Thyroid gland (tissue), 4 donors: ENCODE measurements at regions not wholly inside any gene's neighbourhood (a gene's known extent, or its start where the extent isn't known, plus 50 kb on each side); places are given as distances from the start of the nearest gene placed in this dataset.

ENCODE experiments used
- DNase-seq, 2 donors: peaks; one replicate each; pipeline ENCODE4 v3.0.0-alpha.2; 2019
- H3K27ac ChIP-seq, 3 donors: fragments of 200-600 bp; sonication (generic); 1 replicate in 2 of 3; 2 replicates in 1 of 3; pipeline ENCODE4 v1.5.1; 2016 to 2019; ENCODE audit warnings: mild to moderate bottlenecking in 1 of 3, moderate library complexity in 1 of 3
- H3K27me3 ChIP-seq: fragments of 200-600 bp; sonication (generic); one replicate; pipeline ENCODE4 v1.5.1; 2019
- H3K36me3 ChIP-seq, 2 donors: fragments of 200-600 bp; sonication (generic); one replicate each; pipeline ENCODE4 v1.5.1; 2016 to 2019
- H3K4me1 ChIP-seq, 2 donors: fragments of 200-600 bp; sonication (generic); one replicate each; pipeline ENCODE4 v1.5.1; 2017 to 2019
- H3K4me3 ChIP-seq, 3 donors: fragments of 200-600 bp; sonication (generic); replicated peaks in 1 of 3; 1 replicate in 2 of 3; 2 replicates in 1 of 3; pipeline ENCODE4 v1.5.1; 2016; ENCODE audit warnings: mild to moderate bottlenecking in 1 of 3
- H3K9me3 ChIP-seq: fragments of 200-600 bp; sonication (generic); one replicate; pipeline ENCODE4 v1.5.1; 2017
- CTCF ChIP-seq, 6 experiments: fragments of 200-600 bp in 3 of 6; fragments of 450-650 bp in 3 of 6; sonication (generic) in 3 of 6; IDR thresholded peaks; one replicate each; pipeline ENCODE4 v1.5.1; 2016 to 2019; ENCODE audit warnings: antibody characterized with exemption in 6 of 6, mild to moderate bottlenecking in 2 of 6, inconsistent platforms in 1 of 6, moderate library complexity in 1 of 6
- POLR2A ChIP-seq, 2 donors: fragments of 450-650 bp; IDR thresholded peaks; one replicate each; pipeline ENCODE4 v1.6.1; 2017; ENCODE audit warnings: antibody characterized with exemption in 2 of 2, mild to moderate bottlenecking in 2 of 2, moderate library complexity in 1 of 2
- WGBS, 2 donors: methylation state at CpG; one replicate each; pipeline ENCODE4 v1.1.5; 2017; 5-methylcytosine and 5-hydroxymethylcytosine counted together
- intact Hi-C: fragments of 100-400 bp; cut with DNase I; formaldehyde crosslinking; loops from one replicate; pipeline ENCODE4 v1.15.1; 2023

- H3K27me3 ChIP-seq = no peaks in the 10 kb centered on the region
- H3K4me1 ChIP-seq = no peaks in the 10 kb centered on the region
- DNase-seq = no peak
- intact Hi-C loops = no loop called here
- H3K4me3 ChIP-seq = no peak overlapping the region
- no peaks in the 10 kb centered on the region for H3K36me3 ChIP-seq
- H3K9me3 ChIP-seq = no peaks in the 10 kb centered on the region
- 78 to 84% methylated on average over 9 of the region's 9 CpGs for WGBS, 2 donors
- TF ChIP-seq CTCF (IDR thresholded peaks at IDR 0.05) (no peak), POLR2A (IDR thresholded peaks at IDR 0.05) (no peak)
- H3K27ac ChIP-seq = no peak overlapping the region
Measured at GRCh38 chr16:49972961-49973360, 52.1 kb upstream of the CNEP1R1 start.
